Muscle of arm (tissue), 1 donor: ENCODE measurements at regions not wholly inside any gene's neighbourhood (a gene's known extent, or its start where the extent isn't known, plus 50 kb on each side); places are given as distances from the start of the nearest gene placed in this dataset.

ENCODE experiments used
- DNase-seq: peaks from one replicate; pipeline ENCODE4 v3.0.0-alpha.2; 2013

DNA sequence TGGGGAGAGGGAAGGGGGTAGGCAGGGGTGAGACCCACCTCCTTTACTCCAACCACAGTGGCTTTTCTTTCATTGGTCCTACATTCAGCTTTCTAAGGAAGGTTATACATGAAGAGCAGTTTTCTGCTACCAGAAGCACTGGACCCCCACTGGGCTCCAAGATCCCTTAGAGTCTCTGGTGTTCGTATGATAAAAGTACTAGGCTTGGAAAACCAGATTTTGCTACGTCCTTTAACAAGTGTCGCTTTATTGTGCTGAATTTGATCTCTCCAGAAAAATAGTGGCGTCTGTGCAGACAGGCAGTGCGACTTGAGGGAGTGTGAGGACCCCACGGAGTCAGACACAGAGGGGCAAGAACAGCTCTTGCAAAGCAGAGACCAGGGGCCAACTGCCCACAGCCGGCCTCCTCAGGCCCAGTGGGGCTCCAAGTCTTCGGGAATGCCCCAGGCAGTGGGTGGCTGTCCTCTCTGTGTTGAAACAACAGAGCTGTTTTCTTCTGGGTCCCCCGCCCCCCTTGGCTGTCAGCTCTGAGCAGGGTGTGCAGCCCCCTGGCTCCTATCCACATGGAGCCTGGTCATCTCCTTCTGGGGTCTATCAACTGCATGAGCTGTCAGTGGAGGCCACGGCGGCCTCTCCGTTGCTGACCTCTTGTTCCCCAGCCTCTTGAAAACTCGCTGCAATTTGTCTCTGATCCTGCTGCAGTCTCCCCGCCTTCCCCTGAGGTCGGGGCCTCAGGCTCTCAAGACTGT lies 333.2 kb downstream of the RPS24 start:
- DNase-seq, result no peak

DNA sequence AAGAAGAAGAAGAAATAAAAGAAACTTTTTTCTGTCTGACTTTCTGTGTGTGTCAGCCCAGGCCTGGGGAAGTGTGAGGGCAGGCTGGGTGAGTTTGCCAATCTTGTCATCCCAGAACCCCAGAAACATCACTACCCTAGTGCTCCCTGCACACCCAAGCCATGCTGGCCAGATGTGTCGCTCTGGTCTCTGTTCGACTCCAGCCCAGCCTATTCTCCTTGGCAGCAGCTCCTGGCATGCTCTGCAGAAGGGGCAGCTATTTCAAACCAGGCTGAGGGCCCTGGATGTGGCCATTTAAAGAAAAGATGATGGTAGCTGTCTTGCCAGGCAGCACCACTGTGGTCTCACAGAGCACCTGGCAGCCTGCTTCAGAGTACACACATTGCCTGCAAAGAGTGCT lies 334.1 kb downstream of the RPS24 start:
- DNase-seq, result no peak

- no peak for DNase-seq
These were observed 337.5 kb downstream of the RPS24 start for GRCh38 chr10:78371136-78371535.

GRCh38 chr10:78372806-78373205 lies 339.1 kb downstream of the RPS24 start:
- DNase-seq, result no peak

DNA sequence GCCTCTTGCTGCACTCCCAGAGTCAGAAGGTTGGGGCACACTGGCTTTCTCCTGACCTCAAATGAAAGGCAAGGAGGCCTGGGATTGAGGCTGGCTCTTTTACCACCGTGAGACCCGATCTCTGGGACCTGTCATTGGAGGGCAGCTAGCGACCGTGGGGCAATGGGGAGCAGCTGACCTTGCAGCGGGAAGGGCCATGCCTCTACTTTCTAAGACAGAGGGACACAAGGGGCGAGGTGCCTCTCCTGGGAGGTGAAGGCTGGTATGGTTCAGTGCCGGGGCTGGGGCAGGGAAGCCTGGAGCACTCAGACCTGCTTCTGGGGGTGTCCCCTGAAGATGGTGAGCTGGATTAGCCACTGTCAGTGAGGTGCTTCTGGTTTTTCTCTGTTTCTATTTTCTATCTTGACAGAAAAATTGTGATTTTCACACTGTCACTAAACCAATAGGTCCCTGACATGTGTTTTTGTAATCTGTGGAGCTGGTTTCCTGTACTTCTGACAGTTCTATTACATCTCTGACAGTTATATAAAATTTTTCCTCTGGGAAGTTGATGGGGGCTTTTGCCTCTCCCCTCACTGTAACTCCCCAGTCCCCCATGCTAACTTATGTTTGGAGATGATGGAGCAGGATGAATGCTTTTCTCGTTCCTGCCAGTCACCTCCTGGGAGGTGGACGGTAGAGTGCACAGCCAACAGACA lies 340.8 kb downstream of the RPS24 start:
- no peak for DNase-seq

DNA sequence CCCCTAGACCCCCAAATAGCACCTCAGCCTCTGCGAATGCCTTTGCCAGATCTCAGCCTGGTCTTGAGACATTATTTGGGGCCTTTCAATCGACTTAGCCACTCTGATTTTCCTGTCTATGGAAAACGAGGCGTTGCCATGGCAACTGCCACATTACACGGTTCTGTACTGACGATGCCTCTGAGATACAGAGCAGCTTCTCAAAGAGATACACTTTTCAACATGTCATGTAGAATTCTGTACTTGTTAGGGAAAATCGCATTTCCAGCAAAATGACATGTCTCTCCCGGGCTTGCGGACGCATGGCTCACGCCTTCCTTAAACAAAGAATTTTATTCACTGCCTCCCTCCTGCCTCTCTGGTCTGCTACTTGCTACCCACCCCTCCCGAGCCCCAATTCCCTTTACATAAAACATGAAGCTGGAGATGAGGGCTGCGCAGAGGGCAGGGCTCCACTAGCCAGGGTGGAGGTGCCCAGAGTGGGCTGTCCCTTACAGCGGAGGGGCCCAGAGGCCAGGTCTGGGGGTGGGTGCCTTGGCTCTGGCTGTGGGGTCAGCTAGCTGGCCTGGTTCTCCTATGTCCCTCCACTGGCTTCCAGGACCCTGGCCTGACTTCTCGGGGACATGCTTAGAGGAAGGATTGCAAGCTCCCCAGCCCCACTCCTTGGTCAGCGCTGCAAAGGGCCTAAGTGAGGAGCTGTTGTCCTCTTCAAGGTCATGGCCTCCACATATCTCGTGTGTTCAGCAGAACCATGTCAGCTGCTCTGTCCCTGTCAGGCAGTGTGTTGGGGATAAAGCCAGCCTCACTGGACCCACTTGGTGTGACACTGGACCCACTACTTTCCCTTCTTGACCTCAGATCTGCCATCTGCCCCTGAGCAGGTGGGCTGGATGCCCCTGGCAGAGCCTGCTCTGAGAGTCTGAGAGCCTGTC lies 342.5 kb downstream of the RPS24 start:
- peak; percentile 33 for DNase-seq

DNA sequence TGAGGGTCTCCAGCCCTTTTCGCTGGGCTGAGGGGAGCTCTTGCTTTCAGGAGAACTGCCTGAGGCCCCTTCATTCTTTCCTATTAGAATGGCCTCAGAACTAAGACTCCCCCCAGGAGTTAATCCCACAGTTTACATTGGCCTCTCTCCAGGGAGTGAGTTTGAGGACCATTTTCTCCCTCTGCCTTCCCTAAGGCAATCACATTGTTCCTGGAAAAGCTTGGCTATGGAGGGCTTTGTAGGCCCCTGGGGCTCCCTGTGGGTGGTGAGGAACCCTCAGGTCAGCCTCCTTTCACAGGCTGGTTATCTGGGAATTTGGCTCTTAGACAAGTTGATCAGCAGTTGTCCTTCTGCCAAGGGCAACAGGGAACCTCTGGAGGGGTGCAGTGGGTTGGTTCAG lies 343.7 kb downstream of the RPS24 start:
- no peak for DNase-seq

- no peak for DNase-seq
These were observed 344.5 kb downstream of the RPS24 start for GRCh38 chr10:78378192-78378591.

DNA sequence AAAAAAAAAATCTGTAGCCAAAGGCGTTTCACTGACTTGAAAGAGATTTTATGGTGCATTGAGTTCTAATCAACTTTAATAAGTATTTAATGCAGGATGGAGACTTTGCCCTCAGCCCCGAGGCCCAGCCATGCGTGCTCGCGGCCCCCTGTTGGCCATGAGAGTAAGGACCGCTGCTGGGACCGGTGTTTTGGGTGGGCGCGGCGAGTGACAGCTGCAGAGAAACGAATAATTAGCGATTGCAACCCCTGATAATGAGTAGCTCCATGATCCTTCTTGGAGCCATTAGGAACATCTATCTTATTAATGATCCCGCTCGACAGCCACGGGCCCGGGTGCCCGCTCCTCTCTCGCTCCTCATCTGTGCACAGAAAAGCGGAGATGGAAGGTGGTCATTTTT lies 347.4 kb downstream of the RPS24 start:
- no peak for DNase-seq

- no peak for DNase-seq
These were observed 348.4 kb downstream of the RPS24 start for GRCh38 chr10:78382047-78382446.

DNA sequence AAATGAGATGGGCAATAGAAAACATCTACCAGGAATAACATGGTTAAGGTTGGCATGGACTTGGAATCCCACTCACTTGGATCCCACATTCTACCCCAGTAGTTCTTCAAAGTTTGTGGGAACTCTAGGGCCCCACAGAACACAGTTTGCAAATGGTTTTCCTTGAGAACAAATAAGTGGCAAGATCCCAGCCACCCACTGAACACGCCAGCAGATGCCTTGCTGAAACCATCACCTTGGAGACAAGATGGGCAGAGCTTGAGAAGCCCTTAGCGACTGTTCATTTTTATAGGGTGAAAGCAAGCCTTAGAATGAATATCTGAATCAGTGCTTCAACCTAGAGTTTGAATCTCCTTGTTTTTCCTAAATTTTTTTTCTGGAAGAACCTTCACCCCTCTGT lies 349.1 kb downstream of the RPS24 start:
- no peak for DNase-seq

DNA sequence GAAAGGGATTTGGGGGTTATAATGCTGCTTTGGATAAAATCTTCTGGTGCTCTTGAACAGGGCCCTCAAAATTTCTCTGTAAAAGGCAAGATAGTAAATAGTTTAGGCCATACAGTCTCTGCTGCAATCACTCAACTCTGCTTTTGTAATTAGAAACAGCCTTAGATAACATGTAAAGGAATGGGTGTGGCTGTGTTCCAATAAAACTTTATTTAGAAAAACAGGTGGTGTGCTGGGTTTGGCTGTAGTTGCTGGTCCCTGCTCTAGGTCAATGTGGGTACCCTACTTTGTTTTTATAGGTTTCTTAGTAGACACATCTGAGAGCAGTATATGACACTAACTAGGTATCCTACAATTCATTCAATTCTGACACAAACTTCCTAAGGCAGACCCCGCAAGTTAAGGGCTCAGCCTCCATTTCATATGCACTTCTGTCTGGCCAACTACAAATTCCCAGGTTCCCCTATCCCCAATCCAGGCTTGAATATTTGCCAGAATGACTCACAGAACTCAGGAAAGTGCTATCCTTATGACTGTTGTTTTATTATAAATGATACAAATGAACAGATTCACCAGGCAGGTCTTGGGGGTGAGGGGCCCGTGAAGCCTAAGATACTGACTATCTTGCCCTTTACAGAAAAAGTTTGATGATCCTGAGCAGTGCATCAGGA lies 349.9 kb downstream of the RPS24 start:
- DNase-seq, result no peak

DNA sequence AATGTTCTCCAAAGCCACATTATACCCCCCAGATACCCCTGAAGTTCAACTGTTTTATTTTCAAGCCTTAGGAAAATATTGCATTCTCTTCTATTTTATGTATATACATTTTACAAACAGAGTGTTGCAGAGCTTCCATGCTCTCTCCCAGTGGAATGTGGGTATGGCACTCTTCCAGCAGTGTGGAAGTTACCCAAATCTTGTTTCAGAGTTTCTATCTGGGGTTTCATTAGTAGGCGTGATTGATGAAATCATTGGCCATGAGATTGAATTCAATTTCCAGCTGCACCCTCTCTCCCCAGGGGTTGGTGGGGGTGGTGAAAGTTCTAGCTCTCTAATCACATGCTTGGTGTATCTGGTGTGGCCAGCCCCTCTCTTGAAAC lies 350.4 kb downstream of the RPS24 start:
- no peak for DNase-seq

DNA sequence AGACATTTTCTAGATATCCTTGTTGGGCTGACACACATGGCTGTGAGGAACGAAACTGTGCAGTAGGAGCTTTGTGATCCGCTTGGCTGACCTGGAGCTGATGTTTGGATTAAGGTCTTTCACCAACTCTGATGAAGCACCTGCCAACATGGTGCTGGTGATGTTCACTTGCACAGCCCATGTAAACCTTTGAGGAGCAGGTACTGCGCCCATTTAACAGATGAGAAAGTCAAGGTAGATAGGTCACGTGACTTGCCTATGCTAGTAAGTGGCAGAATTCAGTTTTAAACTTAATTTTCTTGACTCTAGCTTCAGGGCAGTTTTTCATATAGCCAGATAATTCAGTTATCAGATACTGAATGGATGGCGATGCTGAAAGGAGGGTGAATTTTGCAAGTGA lies 351.9 kb downstream of the RPS24 start:
- no peak for DNase-seq

DNA sequence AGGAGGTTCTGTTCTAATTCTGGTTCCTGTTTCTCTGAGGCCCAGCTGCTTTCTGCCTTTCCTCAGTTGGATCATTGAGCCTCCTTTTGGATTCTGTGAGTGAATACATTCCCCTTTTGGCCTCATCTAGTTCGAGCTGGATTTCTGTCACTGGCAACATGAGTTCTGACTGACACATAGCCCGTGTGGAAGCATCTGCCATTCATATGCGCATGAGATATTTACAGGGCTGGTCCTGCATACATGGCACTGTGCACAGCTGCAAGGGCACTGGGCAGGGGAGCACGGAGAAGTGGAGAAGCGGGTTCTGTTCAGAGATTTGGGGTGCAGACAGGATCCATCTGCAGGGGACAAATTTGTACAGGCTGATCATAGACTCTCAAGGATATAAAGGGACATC lies 352.8 kb downstream of the RPS24 start:
- DNase-seq, result no peak

GRCh38 chr10:78388331-78389050 lies 354.8 kb downstream of the RPS24 start:
- DNase-seq, result no peak

GRCh38 chr10:78389419-78389818 lies 355.8 kb downstream of the RPS24 start:
- DNase-seq, result no peak

GRCh38 chr10:78390051-78390450 lies 356.4 kb downstream of the RPS24 start:
- DNase-seq, result no peak

DNA sequence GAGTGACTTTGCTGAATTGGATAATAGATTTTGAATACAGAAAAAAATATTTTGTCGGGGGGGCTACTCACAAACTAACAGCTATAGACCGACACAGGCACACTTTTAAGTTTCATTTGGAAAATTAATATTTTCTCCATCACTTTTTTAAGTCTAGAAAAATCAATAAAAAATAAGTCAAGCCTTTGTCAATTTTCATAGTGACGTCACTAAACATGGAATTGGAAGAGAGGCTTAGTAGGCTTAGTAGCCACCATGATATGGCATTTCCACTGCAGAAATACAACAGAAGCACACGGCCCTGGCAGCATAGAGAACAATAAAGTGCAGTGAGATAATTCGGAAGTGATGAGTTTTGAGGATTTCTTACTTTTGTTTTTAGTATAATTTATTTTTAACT lies 357.2 kb downstream of the RPS24 start:
- DNase-seq, result no peak

DNA sequence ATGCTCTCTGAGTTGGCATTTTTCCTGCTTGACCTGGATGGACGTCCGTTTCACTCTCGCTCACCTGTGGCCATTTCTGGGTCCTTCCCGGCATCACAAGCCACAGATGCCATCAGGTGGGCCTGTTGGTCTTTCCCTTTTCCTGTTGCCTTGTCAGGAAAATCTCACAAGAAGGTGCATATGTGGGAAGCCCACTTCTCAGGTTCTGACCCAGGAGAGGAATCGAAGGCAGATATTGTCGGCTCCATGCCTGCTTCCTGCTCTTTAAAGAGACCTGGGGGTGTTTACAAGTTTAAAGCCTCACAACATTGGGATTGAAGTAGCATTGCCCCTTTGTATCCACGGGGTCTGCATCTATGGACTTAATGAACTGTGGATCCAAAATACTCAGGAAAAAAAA lies 357.9 kb downstream of the RPS24 start:
- DNase-seq, result no peak

DNA sequence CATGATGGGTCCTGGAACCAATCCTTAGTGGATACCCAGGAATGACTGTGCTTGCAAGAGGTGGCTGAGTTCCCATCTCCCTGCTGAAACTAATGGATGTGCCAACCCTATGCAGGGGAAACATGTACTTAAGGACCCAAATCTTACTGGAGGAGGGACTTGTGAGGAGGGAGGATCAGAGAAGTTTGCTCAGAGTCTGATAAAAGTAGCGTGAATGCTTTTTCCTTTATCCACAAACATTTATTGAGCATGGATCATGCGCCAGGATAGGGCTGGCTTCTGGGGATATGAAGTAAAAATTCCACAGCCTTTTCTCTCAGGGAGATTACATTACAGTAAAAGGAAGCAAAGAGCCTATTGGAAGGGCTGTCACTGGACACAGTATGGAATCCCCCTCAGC lies 358.5 kb downstream of the RPS24 start:
- DNase-seq, result no peak
